BJ (cell line): ENCODE measurements at regions not wholly inside any gene's neighbourhood (a gene's known extent, or its start where the extent isn't known, plus 50 kb on each side); places are given as distances from the start of the nearest gene placed in this dataset.

Experiments
- CTCF ChIA-PET: fragments of 350-600 bp; formaldehyde crosslinking; extraction: SDS; loops from one replicate; lab custom pipeline; 2021; ENCODE audit warnings: antibody characterized with exemption, inconsistent platforms; lab: Yijun Ruan, JAX
- POLR2A ChIA-PET: fragments of 300-600 bp; sonication (Branson Sonifier 250); formaldehyde crosslinking; extraction: SDS; loops from one replicate; lab custom pipeline; 2021; ENCODE audit warnings: antibody characterized with exemption; lab: Charles Lee
- DNase-seq: peaks from one replicate; pipeline ENCODE4 v3.0.0-alpha.2; 2011; ENCODE audit warnings: low read depth
- H3K27me3 ChIP-seq: 2 replicates; pipeline ENCODE4 v1.6.0; 2011; ENCODE audit warnings: low read length; ENCODE audit not compliant: control insufficient read depth, insufficient read depth
- H3K36me3 ChIP-seq: 2 replicates; pipeline ENCODE4 v1.5.1; 2011; ENCODE audit warnings: low read length; ENCODE audit not compliant: control insufficient read depth, insufficient read depth
- H3K4me3 ChIP-seq: 2 replicates; pipeline ENCODE4 v1.5.1; 2011; ENCODE audit warnings: low read depth, mild to moderate bottlenecking, control low read depth, low read length
- TF ChIP-seq, protein P1 (sequence below): IDR thresholded peaks from 2 replicates; pipeline ENCODE4 v1.5.1; 2011; ENCODE audit warnings: low read depth, mild to moderate bottlenecking, control low read depth, inconsistent platforms, low read length, moderate library complexity; ENCODE audit not compliant: insufficient read depth

DNA sequence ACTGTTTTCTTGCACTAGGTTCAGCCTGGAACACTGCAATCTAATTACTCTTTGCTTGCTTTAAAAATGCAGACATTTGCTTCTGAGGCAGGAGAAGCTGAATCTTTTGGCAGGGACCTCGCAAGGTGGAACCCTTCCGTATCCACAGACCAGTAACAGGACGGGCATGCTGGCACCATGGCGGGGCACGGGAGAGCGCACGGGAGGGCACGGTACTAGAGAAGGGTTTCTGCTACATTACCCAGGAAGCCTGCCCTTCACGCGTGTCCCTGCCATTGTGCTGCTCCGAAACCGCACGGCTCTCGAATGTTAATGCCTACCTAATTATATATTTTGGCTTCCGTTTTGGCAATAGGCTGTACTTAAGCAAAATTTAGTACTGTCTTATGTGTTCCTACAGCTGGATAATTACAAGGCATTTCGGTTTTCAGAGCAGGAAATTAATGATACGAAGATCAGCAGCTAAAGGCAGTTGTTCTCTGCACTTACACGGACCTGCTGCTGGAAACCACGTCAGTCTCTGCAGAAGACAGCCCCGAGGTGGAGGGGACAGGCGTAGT, 430.4 kb downstream of the IRS2 start:
- Histone ChIP-seq H3K4me3 (no peak overlapping the region), H3K27me3 (no peaks in the 10 kb centered on the region), H3K36me3 (no peaks in the 10 kb centered on the region)
- TF ChIP-seq, protein P1, sequence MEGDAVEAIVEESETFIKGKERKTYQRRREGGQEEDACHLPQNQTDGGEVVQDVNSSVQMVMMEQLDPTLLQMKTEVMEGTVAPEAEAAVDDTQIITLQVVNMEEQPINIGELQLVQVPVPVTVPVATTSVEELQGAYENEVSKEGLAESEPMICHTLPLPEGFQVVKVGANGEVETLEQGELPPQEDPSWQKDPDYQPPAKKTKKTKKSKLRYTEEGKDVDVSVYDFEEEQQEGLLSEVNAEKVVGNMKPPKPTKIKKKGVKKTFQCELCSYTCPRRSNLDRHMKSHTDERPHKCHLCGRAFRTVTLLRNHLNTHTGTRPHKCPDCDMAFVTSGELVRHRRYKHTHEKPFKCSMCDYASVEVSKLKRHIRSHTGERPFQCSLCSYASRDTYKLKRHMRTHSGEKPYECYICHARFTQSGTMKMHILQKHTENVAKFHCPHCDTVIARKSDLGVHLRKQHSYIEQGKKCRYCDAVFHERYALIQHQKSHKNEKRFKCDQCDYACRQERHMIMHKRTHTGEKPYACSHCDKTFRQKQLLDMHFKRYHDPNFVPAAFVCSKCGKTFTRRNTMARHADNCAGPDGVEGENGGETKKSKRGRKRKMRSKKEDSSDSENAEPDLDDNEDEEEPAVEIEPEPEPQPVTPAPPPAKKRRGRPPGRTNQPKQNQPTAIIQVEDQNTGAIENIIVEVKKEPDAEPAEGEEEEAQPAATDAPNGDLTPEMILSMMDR: no peak
- no peak for DNase-seq
- ChIA-PET CTCF (no interaction called here), POLR2A (no interaction called here)

DNA sequence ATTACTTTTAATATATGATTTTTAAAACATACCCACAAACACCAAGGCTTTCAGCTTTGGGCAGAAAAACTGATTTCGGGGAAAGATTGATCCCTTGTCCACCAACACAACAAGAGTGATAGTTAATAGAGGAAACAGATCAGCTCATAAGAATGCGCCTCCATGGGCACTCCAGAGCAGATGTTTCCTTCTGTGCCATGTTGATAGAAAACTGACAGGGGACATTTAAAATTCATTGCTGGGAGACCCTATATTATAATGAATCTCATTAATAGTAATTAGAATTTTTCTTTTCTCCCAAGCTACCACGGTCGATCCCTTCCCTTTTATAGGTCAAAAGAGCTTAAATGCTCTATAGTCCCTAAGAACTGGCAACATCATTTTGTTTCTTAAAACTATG, 431.2 kb downstream of the IRS2 start:
- TF ChIP-seq, protein P1: no peak
- DNase-seq: no peak
- POLR2A ChIA-PET: interaction anchor here (0.7 kb wide), 1 partner anchor 357 kb away, joined by 3 read pairs; no protein-coding TSS in a partner anchor
- CTCF ChIA-PET: no interaction called here
- H3K27me3 ChIP-seq: no peaks in the 10 kb centered on the region
- H3K4me3 ChIP-seq: no peak overlapping the region
- H3K36me3 ChIP-seq: no peaks in the 10 kb centered on the region

DNA sequence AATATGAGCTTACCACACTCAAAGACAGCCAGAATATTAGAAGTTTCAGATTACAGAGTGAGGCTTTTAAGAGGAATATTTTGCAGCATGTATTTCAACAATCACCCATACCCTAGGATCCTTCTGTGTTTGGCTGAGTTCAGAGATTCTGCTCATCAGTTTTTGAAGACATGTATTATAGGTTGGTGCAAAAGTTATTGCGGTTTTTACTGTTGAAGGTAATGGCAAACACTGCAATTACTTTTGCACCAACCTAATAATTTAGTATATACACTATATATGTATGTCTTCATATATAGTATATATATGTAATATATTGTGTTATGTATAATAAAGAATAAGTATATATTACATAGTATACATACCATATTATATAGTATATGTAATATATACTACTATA, 435.1 kb downstream of the IRS2 start:
- Histone ChIP-seq H3K36me3 (no peaks in the 10 kb centered on the region), H3K27me3 (no peaks in the 10 kb centered on the region), H3K4me3 (no peak overlapping the region)
- CTCF ChIA-PET: no interaction called here
- DNase-seq: no peak
- POLR2A ChIA-PET: no interaction called here
- TF ChIP-seq, protein P1: no peak

DNA sequence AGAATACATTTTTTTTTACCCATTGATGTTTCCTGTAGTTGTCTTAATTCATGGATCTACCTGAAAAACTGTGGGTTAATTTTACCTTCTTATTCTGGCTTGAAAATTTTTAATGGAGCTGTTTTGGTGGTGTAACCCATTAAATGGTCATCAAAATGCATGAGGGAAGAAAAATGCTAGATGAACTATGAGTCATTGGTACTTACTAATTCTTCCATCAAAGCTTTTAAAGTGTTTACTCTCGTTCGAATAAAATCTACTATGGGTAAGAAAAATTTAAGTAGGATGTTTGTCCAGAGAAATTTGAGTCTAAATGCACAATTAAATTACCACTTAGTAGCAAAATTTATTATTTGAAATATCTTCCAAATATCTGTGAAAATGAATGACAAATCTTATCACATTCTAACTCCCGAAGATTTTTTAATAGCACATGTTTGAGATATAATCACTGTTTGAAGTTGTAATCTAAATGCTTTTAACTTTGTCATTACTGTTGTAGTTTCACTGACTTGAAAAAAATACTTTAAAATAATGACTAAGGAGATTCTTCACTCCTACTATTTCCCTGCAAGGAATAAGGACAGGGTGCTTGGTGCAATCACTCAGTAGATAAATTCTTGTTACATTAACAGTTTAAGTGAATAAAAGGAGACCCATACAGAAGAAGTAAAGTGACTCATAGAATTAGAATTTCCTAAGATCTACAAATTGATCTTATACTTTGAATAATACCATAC, 437.7 kb downstream of the IRS2 start:
- H3K36me3 ChIP-seq: no peaks in the 10 kb centered on the region
- no peaks in the 10 kb centered on the region for H3K27me3 ChIP-seq
- no peak for DNase-seq
- POLR2A ChIA-PET: interaction anchor here (0.7 kb wide), 1 partner anchor 8 kb away, joined by 4 read pairs; no protein-coding TSS in a partner anchor
- CTCF ChIA-PET: interaction anchor here (0.5 kb wide), 1 partner anchor 279 kb away, joined by 3 read pairs; no protein-coding TSS in a partner anchor
- no peak overlapping the region for H3K4me3 ChIP-seq
- TF ChIP-seq, protein P1: no peak

DNA sequence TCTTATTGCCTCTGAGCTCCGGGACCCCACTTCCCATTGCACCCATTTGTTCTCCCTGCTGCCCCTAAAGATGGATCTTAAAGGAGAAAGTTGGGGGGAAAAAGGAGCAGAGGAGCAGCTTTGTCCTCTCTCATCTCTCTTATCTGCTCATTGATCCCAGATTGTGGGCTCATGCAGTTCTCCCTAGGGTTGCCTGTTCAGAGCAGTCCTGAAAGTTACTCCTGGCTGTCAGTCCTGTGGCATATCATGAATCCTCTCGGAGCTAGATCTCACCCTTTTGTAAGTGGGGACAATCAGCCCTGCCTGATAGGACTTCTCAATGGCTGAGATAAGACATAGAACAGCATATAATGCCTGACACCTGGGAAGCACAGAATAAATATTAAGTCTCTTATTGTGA, 440.3 kb downstream of the IRS2 start:
- POLR2A ChIA-PET: no interaction called here
- no peaks in the 10 kb centered on the region for H3K27me3 ChIP-seq
- DNase-seq: no peak
- no peaks in the 10 kb centered on the region for H3K36me3 ChIP-seq
- CTCF ChIA-PET: no interaction called here
- H3K4me3 ChIP-seq: no peak overlapping the region
- TF ChIP-seq, protein P1: no peak
